ENCODE measurements at regions not wholly inside any gene's neighbourhood (a gene's known extent, or its start where the extent isn't known, plus 50 kb on each side); places are given as distances from the start of the nearest gene placed in this dataset.

DNA sequence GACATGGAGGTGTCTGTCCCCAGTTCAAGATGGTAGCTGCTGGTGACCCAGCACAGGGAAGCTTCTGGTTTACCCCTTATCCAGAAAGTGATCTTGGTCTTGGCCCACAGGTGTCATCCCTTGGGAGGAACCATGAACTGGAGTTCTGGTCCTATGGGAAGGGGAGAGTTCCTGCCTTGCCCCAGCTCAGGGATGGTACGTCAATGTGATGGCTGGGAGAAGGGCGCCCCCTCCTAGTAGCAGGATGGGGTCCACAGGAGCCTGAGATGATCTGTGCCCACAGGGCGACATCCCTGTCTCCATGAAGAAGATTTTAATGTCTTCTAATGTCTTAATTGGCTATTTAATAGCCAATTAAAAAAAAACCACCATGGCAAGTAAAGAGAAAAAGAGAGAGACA, 249.8 kb downstream of the SIPA1L2 start:
- BruUV-seq (replicated peaks), result no TSS peak
- no peak overlapping the region for H3K4me2 ChIP-seq (ENCODE audit: insufficient read depth, low read length)
- no peaks in the 10 kb centered on the region for H3K79me2 ChIP-seq (ENCODE audit: control insufficient read depth, insufficient read depth, low read length)
- H2AFZ ChIP-seq (ENCODE audit: low read depth, low read length), result no peak overlapping the region
- no peak overlapping the region for H3K9ac ChIP-seq (ENCODE audit: insufficient read depth in 1 of 2, low read depth in 2 of 2, low read length in 2 of 2)
- WGBS (ENCODE audit: insufficient coverage, low coverage, missing lambda C conversion rate), result 0% methylated on average over 3 of the region's 3 CpGs
- H3K27ac ChIP-seq (ENCODE audit: extremely low read depth, low read depth, low read length), result no peak overlapping the region
- POLR2A ChIA-PET, result no interaction called here
- no peak for ATAC-seq
- CTCF ChIA-PET (ENCODE audit: low intra/inter-chr PET ratio), result no interaction called here
- no peak for TF ChIP-seq POLR2AphosphoS2 (IDR thresholded peaks at IDR 0.05; ENCODE audit: low read length)
- TF ChIP-seq FOSL1 (tag; conservative IDR thresholded peaks at IDR 0.05), result no peak
- TF ChIP-seq NRF1 (conservative IDR thresholded peaks at IDR 0.05 in 1 of 2, IDR thresholded peaks at IDR 0.05 in 1 of 2), result no peak
- TF ChIP-seq, protein P1, sequence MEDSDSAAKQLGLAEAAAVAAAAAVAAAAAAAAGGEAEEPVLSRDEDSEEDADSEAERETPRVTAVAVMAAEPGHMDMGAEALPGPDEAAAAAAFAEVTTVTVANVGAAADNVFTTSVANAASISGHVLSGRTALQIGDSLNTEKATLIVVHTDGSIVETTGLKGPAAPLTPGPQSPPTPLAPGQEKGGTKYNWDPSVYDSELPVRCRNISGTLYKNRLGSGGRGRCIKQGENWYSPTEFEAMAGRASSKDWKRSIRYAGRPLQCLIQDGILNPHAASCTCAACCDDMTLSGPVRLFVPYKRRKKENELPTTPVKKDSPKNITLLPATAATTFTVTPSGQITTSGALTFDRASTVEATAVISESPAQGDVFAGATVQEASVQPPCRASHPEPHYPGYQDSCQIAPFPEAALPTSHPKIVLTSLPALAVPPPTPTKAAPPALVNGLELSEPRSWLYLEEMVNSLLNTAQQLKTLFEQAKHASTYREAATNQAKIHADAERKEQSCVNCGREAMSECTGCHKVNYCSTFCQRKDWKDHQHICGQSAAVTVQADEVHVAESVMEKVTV (CRISPR knock-in tag; IDR thresholded peaks at IDR 0.05), result no peak
- no peak for TF ChIP-seq ARID1B (IDR thresholded peaks at IDR 0.05)
- TF ChIP-seq, protein P2, sequence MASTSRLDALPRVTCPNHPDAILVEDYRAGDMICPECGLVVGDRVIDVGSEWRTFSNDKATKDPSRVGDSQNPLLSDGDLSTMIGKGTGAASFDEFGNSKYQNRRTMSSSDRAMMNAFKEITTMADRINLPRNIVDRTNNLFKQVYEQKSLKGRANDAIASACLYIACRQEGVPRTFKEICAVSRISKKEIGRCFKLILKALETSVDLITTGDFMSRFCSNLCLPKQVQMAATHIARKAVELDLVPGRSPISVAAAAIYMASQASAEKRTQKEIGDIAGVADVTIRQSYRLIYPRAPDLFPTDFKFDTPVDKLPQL (IDR thresholded peaks at IDR 0.05; ENCODE audit: extremely low read depth, insufficient read length), result no peak
- no peak for TF ChIP-seq NCOR1 (IDR thresholded peaks at IDR 0.05)
- no peak for TF ChIP-seq TCFL5 (CRISPR knock-in tag; conservative IDR thresholded peaks at IDR 0.05)
- no peak for TF ChIP-seq STAT5A (IDR thresholded peaks at IDR 0.05; ENCODE audit: borderline replicate concordance, low read length)
- no peak for TF ChIP-seq KLF10 (CRISPR knock-in tag; IDR thresholded peaks at IDR 0.05)
- no peak for TF ChIP-seq ZNF561 (CRISPR knock-in tag; conservative IDR thresholded peaks at IDR 0.05)
- no peak for TF ChIP-seq MAFG (tag; conservative IDR thresholded peaks at IDR 0.05)
- no peak for TF ChIP-seq TCF3 (CRISPR knock-in tag; IDR thresholded peaks at IDR 0.05)
- TF ChIP-seq XRCC5 (IDR thresholded peaks at IDR 0.05; ENCODE audit: low read depth, low read length), result no peak
- TF ChIP-seq, protein P3, sequence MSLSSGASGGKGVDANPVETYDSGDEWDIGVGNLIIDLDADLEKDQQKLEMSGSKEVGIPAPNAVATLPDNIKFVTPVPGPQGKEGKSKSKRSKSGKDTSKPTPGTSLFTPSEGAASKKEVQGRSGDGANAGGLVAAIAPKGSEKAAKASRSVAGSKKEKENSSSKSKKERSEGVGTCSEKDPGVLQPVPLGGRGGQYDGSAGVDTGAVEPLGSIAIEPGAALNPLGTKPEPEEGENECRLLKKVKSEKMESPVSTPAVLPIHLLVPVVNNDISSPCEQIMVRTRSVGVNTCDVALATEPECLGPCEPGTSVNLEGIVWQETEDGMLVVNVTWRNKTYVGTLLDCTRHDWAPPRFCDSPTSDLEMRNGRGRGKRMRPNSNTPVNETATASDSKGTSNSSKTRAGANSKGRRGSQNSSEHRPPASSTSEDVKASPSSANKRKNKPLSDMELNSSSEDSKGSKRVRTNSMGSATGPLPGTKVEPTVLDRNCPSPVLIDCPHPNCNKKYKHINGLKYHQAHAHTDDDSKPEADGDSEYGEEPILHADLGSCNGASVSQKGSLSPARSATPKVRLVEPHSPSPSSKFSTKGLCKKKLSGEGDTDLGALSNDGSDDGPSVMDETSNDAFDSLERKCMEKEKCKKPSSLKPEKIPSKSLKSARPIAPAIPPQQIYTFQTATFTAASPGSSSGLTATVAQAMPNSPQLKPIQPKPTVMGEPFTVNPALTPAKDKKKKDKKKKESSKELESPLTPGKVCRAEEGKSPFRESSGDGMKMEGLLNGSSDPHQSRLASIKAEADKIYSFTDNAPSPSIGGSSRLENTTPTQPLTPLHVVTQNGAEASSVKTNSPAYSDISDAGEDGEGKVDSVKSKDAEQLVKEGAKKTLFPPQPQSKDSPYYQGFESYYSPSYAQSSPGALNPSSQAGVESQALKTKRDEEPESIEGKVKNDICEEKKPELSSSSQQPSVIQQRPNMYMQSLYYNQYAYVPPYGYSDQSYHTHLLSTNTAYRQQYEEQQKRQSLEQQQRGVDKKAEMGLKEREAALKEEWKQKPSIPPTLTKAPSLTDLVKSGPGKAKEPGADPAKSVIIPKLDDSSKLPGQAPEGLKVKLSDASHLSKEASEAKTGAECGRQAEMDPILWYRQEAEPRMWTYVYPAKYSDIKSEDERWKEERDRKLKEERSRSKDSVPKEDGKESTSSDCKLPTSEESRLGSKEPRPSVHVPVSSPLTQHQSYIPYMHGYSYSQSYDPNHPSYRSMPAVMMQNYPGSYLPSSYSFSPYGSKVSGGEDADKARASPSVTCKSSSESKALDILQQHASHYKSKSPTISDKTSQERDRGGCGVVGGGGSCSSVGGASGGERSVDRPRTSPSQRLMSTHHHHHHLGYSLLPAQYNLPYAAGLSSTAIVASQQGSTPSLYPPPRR (CRISPR knock-in tag; IDR thresholded peaks at IDR 0.05; ENCODE audit: borderline replicate concordance), result no peak
- TF ChIP-seq, protein P4, sequence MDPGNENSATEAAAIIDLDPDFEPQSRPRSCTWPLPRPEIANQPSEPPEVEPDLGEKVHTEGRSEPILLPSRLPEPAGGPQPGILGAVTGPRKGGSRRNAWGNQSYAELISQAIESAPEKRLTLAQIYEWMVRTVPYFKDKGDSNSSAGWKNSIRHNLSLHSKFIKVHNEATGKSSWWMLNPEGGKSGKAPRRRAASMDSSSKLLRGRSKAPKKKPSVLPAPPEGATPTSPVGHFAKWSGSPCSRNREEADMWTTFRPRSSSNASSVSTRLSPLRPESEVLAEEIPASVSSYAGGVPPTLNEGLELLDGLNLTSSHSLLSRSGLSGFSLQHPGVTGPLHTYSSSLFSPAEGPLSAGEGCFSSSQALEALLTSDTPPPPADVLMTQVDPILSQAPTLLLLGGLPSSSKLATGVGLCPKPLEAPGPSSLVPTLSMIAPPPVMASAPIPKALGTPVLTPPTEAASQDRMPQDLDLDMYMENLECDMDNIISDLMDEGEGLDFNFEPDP (CRISPR knock-in tag; IDR thresholded peaks at IDR 0.05), result no peak
- TF ChIP-seq ZNF75A (CRISPR knock-in tag; IDR thresholded peaks at IDR 0.05), result no peak
- no peak for FAIRE-seq
- no peaks in the 10 kb centered on the region for H3K9me1 ChIP-seq (ENCODE audit: control insufficient read depth, insufficient read depth, low read length)
- H3K4me1 ChIP-seq (replicated peaks in 1 of 2; ENCODE audit: control insufficient read depth in 2 of 2, insufficient read depth in 2 of 2, low read length in 2 of 2), result no peaks in the 10 kb centered on the region
- in situ Hi-C loops (cut with MboI) (no loop called here), intact Hi-C loops (cut with micrococcal nuclease) (no loop called here)
- H4K20me1 ChIP-seq (replicated peaks; ENCODE audit: control insufficient read depth, insufficient read depth, low read length), result no peaks in the 10 kb centered on the region
- no peak for DNase-seq (ENCODE audit: extremely low read depth in 1 of 4, low spot score in 3 of 4)
- H3K36me3 ChIP-seq (ENCODE audit: control insufficient read depth, insufficient read depth, low read length), result no peaks in the 10 kb centered on the region
- H3K27me3 ChIP-seq (ENCODE audit: control insufficient read depth in 2 of 2, insufficient read depth in 2 of 2, low read length in 2 of 2), result no peaks in the 10 kb centered on the region; a peak in 1 of 5 replicates
- H3K9me3 ChIP-seq (replicated peaks; ENCODE audit: control insufficient read depth, insufficient read depth, low read depth, low read length), result no peaks in the 10 kb centered on the region
- no peak overlapping the region for H3K4me3 ChIP-seq

All from K562 (cell line).